ENCODE measurements at regions not wholly inside any gene's neighbourhood (a gene's known extent, or its start where the extent isn't known, plus 50 kb on each side); places are given as distances from the start of the nearest gene placed in this dataset.

GRCh38 chr14:62462988-62463387 is 582.3 kb downstream of the KCNH5 start:
- Mint-ChIP-seq H3K4me1 (no peaks in the 10 kb centered on the region), H3K4me3 (no peak overlapping the region), H3K36me3 (ENCODE audit: insufficient read depth in 1 of 3, low read depth in 3 of 3) (no peaks in the 10 kb centered on the region), H3K27me3 (ENCODE audit: low read depth) (no peaks in the 10 kb centered on the region; the same call in 1 of the 2 replicates), H3K9me3 (no peaks in the 10 kb centered on the region), H3K27ac (no peak overlapping the region)
- H2BK12ac ChIP-seq (ENCODE audit: insufficient read length, low read depth, low read length), result no peak overlapping the region
- H2AFZ ChIP-seq (ENCODE audit: low read length), result no peak overlapping the region
- H3K27ac ChIP-seq (ENCODE audit: insufficient read length, low read depth, low read length), result no peak overlapping the region
- H2BK120ac ChIP-seq (ENCODE audit: low read depth, low read length, poor library complexity, severe bottlenecking), result no peak overlapping the region
- H3K23me2 ChIP-seq (ENCODE audit: insufficient read length, low read depth, low read length, poor library complexity, severe bottlenecking), result no peaks in the 10 kb centered on the region
- H4K91ac ChIP-seq (ENCODE audit: insufficient read length, low read depth, low read length), result no peak overlapping the region
- H2BK15ac ChIP-seq (ENCODE audit: low read depth, low read length), result no peak overlapping the region
- H3K9ac ChIP-seq (ENCODE audit: extremely low read depth, insufficient read length, low read length), result no peak overlapping the region
- H3K79me1 ChIP-seq (ENCODE audit: insufficient read depth, low read depth, low read length, poor library complexity, severe bottlenecking), result no peaks in the 10 kb centered on the region
- H2BK5ac ChIP-seq (ENCODE audit: insufficient read length, low read length), result no peak overlapping the region
- no peaks in the 10 kb centered on the region for H3K79me2 ChIP-seq (ENCODE audit: insufficient read depth, low read length)
- H3T11ph ChIP-seq (ENCODE audit: low read length), result no peak overlapping the region
- H3K4me2 ChIP-seq (ENCODE audit: insufficient read depth, insufficient read length, low read length), result no peak overlapping the region
- no peak overlapping the region for H4K5ac ChIP-seq (ENCODE audit: insufficient read length, low read depth, low read length)
- H2AK5ac ChIP-seq (ENCODE audit: insufficient read length, low read length), result no peak overlapping the region
- no peaks in the 10 kb centered on the region for H3K27me3 ChIP-seq (ENCODE audit: insufficient read depth, low read length)
- H4K8ac ChIP-seq (replicated peaks; ENCODE audit: insufficient read length, low read depth, low read length), result no peak overlapping the region
- no peak overlapping the region for H2BK20ac ChIP-seq (ENCODE audit: low read depth, low read length, poor library complexity, severe bottlenecking)
- H4K20me1 ChIP-seq (ENCODE audit: control insufficient read depth, insufficient read depth, insufficient read length), result no peaks in the 10 kb centered on the region
- no peak overlapping the region for H3K4ac ChIP-seq (ENCODE audit: low read depth, low read length)
- no CpG with 5 or more reads among the region's 4 CpGs for WGBS (ENCODE audit: extremely low coverage, insufficient read length, low lambda C conversion rate)
- no peaks in the 10 kb centered on the region for H3K9me3 ChIP-seq (ENCODE audit: control insufficient read depth, low read depth, low read length)
- no peak overlapping the region for H3K14ac ChIP-seq (ENCODE audit: insufficient read depth, low read length)
- no peak overlapping the region for H3K23ac ChIP-seq (ENCODE audit: insufficient read length, low read depth, low read length)
- TF ChIP-seq, protein P1, sequence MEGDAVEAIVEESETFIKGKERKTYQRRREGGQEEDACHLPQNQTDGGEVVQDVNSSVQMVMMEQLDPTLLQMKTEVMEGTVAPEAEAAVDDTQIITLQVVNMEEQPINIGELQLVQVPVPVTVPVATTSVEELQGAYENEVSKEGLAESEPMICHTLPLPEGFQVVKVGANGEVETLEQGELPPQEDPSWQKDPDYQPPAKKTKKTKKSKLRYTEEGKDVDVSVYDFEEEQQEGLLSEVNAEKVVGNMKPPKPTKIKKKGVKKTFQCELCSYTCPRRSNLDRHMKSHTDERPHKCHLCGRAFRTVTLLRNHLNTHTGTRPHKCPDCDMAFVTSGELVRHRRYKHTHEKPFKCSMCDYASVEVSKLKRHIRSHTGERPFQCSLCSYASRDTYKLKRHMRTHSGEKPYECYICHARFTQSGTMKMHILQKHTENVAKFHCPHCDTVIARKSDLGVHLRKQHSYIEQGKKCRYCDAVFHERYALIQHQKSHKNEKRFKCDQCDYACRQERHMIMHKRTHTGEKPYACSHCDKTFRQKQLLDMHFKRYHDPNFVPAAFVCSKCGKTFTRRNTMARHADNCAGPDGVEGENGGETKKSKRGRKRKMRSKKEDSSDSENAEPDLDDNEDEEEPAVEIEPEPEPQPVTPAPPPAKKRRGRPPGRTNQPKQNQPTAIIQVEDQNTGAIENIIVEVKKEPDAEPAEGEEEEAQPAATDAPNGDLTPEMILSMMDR (conservative IDR thresholded peaks at IDR 0.05), result no peak
- no peak for DNase-seq
- no peak overlapping the region for H3K18ac ChIP-seq (ENCODE audit: insufficient read length, low read depth, low read length)
- H3K56ac ChIP-seq (ENCODE audit: insufficient read length, low read depth, low read length), result no peak overlapping the region
- no peaks in the 10 kb centered on the region for H3K4me1 ChIP-seq (ENCODE audit: insufficient read depth, low read length)

Data from H9 (cell line).